HG03280 (cell line): ENCODE measurements at regions not wholly inside any gene's neighbourhood (a gene's known extent, or its start where the extent isn't known, plus 50 kb on each side); places are given as distances from the start of the nearest gene placed in this dataset.
"Not testable (repeated sequence)": the region's sequence is repeated elsewhere in the genome, so short reads cannot be mapped to it uniquely, and the experiment has no call there.

Experiments
- ATAC-seq: cut with Tn5 transposase; IDR thresholded peaks from one replicate; pipeline ENCODE4 v1.9.1; 2021; ENCODE audit warnings: mild to moderate bottlenecking, moderate library complexity; ENCODE audit not compliant: unreplicated experiment

GRCh38 chr21:23578027-23578426, 2029.3 kb downstream of the MRPL39 start:
- ATAC-seq = no peak

- ATAC-seq = no peak
Observed at GRCh38 chr21:23574932-23575331, 2032.3 kb downstream of the MRPL39 start.

GRCh38 chr21:23548924-23549323, 2058.4 kb downstream of the MRPL39 start:
- ATAC-seq = not testable (repeated sequence)

- no peak for ATAC-seq
Observed at GRCh38 chr21:23543333-23543732, 2063.9 kb downstream of the MRPL39 start.

GRCh38 chr21:23542097-23542496, 2065.2 kb downstream of the MRPL39 start:
- no peak for ATAC-seq

GRCh38 chr21:23541571-23541970, 2065.7 kb downstream of the MRPL39 start:
- ATAC-seq = no peak

- no peak for ATAC-seq
Observed at GRCh38 chr21:23534850-23535249, 2072.4 kb downstream of the MRPL39 start.

- ATAC-seq = no peak
Observed at GRCh38 chr21:23531444-23531843, 2075.8 kb downstream of the MRPL39 start.

- ATAC-seq = no peak
Observed at GRCh38 chr21:23524685-23525084, 2082.6 kb downstream of the MRPL39 start.

GRCh38 chr21:23522751-23523150, 2084.5 kb downstream of the MRPL39 start:
- no peak for ATAC-seq

GRCh38 chr21:23507501-23507900, 2099.8 kb downstream of the MRPL39 start:
- ATAC-seq = no peak

GRCh38 chr21:23496729-23497128, 2110.6 kb downstream of the MRPL39 start:
- no peak for ATAC-seq

- no peak for ATAC-seq
Observed at GRCh38 chr21:23488245-23488644, 2119.0 kb downstream of the MRPL39 start.

- no peak for ATAC-seq
Observed at GRCh38 chr21:23480591-23481270, 2126.6 kb downstream of the MRPL39 start.

GRCh38 chr21:23478381-23478780, 2128.9 kb downstream of the MRPL39 start:
- no peak for ATAC-seq

GRCh38 chr21:23475281-23476219, 2131.7 kb downstream of the MRPL39 start:
- no peak for ATAC-seq

- ATAC-seq = no peak
Observed at GRCh38 chr21:23471877-23472276, 2135.4 kb downstream of the MRPL39 start.

GRCh38 chr21:23463365-23463764, 2143.9 kb downstream of the MRPL39 start:
- ATAC-seq = no peak

- ATAC-seq = no peak
Observed at GRCh38 chr21:23455676-23456075, 2151.6 kb downstream of the MRPL39 start.

GRCh38 chr21:23452384-23453083, 2154.7 kb downstream of the MRPL39 start:
- no peak for ATAC-seq

- ATAC-seq = no peak
Observed at GRCh38 chr21:23445307-23445706, 2162.0 kb downstream of the MRPL39 start.
